HPDE6-E6E7 (cell line): ENCODE measurements at regions not wholly inside any gene's neighbourhood (a gene's known extent, or its start where the extent isn't known, plus 50 kb on each side); places are given as distances from the start of the nearest gene placed in this dataset.

Experiments used
- DNase-seq: peaks from one replicate; pipeline ENCODE4 v3.0.0; 2011; ENCODE audit warnings: missing footprints; ENCODE audit errors: extremely low spot score

DNA sequence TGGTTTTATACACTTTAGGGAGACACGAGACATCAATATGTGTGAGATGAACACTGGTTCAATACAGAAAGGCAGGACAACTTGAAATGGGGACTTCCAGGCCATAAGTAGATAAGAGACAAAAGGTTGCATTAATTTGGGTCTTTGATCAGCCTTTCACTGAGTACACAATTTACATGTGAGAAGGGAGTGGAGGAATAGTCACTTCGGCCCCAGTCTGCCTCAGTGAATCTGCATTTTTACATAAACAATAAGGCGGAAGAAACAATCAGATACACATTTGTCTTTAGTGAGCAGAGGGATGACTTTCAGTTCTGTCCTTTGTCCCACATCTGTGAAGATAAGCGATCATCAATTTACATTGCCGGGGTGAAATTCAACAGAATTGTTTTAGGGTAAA lies 104.3 kb upstream of the ARL4C start:
- DNase-seq: no peak

DNA sequence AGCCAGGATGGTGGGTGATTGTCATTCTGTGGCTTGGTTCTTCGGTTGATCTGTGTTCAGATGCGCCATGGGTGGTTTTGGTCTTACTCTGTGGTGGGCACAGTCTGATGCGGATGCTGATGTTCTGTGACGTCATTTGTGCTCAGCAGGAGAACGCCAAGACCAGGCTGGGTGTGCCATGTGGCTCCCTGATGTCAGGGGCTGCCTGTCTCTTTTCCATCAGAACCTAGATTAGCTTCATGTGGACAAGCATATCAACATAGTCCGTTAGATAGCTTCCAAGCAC lies 100.6 kb upstream of the ARL4C start:
- no peak for DNase-seq

GRCh38 chr2:234596696-234597575 lies 100.1 kb upstream of the ARL4C start:
- DNase-seq: no peak

DNA sequence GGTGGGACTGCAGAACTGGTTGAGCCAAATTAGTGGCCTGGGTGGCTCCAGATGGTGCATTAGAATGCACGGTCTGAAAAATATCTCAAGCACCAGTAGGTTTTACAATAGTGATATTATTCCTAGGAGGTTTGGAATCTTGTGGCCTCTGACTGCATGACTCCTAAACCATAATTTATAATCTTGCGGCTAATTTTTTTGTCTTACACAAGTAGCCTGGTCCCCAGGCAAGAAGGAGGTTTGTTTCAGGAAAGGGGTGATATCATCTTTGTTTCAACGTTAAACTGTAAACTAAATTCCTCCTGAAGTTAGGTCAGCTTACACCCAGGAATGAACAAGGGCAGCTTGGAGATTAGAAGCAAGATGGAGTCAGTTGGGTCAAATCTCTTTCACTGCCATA lies 98.9 kb upstream of the ARL4C start:
- no peak for DNase-seq

GRCh38 chr2:234594715-234595114 lies 97.8 kb upstream of the ARL4C start:
- no peak for DNase-seq

GRCh38 chr2:234593636-234594035 lies 96.8 kb upstream of the ARL4C start:
- no peak for DNase-seq

DNA sequence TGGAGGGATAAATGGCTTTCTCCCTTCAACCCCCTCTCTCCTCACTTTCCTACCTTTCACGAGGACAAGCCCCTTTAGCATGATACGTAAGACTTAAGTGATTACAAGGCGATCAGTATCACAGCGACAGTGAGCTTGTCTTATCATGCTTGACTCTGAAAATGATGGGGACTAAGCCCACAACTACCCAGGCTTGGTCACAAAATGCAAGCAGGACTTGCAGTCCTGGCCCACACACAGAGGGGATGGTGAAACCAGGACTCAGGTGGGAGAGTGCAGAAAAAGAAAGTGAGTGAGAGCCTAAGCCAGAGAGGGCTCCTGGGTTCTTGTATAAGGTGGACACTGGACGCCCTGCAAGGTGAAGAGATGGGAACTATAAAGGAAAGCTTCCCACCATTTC lies 95.7 kb upstream of the ARL4C start:
- DNase-seq: no peak

GRCh38 chr2:234590076-234590475 lies 93.2 kb upstream of the ARL4C start:
- no peak for DNase-seq

GRCh38 chr2:234588054-234588430 lies 91.2 kb upstream of the ARL4C start:
- DNase-seq: no peak

- DNase-seq: no peak
Observed at GRCh38 chr2:234587341-234588053, 90.6 kb upstream of the ARL4C start.

GRCh38 chr2:234583331-234583730 lies 86.5 kb upstream of the ARL4C start:
- no peak for DNase-seq

DNA sequence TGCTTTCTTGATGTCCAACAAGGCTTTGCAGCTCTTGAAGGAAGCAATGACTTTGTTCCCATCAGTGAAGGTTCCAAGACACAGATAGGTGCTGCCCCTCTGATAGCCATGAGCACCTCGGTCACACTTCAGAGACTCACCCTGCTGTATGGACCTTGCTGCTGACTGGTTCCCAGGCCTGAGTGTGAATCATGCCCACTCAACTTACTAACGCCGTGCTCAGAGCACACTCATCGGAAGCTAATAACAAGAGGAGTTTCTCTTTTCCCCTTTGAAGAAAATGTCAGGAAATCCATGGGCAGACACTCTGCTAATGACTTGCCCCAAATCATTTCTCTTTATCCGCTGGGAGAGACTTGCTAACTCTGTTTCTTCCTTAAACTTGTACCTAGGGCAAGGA lies 83.8 kb upstream of the ARL4C start:
- no peak for DNase-seq

DNA sequence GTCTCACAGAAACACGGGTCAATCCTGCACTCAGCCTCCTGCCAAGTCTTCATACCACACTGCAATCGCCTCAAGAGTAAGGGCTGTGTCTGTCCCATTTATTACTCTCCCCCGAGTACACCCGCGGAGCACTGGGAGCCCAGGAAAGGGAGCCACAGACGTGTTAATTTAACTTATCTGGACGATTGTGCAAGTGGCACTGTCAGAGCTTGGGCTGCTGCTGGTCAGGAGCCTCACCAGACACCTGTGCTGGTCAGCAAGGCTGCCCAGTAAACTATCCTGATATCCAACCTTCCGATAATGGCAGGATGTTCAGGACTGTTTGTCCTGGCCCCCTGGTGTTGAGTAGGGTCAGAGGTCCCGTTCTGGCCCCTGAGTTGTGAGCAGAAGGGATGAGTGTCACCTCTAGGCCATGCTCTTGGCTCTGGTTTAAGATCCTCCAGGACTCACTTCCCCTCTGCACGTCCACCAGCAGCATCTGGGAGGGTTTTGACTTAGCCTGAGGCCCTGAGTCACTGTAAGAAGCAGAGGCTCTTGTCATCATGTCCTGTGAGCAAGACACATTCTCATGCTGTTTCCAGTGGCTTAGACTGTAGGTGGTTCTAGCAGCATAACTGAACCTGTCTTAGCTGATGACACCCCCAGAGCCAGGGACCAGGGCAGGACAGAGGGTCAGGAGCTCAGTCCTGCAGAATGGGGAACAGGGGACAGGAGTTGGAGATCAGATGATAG lies 82.5 kb upstream of the ARL4C start:
- DNase-seq: no peak

DNA sequence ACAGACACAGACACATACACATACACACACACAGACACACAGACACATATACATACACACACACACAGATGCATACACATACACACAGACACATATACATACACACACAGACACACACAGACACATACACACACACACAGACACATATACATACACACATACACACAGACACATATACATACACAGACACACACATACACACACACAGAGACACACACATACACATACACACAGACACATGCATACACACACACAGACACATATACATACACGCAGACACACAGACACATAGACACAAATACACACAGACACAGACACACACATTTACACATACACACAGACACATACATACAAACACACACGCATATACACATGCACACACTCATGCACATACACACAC lies 81.5 kb upstream of the ARL4C start:
- DNase-seq: no peak

DNA sequence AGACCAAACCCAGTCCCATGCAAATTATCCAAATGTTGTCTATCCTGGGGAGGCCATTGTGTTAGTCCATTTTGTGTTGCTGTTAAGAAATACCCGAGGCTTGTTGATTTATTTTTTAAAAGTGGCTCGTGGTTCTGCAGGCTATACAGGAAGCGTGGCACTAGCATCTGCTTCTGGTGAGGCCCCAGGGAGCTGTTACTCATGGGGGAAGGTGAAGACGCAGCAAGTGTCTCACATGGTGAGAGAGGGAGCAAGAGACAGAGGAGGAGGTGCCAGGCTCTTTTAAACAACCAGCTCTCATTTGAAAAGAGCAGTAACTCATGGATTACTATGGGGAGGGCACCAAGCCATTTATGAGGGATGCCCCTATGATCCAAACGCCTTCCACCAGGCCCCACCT lies 80.3 kb upstream of the ARL4C start:
- DNase-seq: no peak

DNA sequence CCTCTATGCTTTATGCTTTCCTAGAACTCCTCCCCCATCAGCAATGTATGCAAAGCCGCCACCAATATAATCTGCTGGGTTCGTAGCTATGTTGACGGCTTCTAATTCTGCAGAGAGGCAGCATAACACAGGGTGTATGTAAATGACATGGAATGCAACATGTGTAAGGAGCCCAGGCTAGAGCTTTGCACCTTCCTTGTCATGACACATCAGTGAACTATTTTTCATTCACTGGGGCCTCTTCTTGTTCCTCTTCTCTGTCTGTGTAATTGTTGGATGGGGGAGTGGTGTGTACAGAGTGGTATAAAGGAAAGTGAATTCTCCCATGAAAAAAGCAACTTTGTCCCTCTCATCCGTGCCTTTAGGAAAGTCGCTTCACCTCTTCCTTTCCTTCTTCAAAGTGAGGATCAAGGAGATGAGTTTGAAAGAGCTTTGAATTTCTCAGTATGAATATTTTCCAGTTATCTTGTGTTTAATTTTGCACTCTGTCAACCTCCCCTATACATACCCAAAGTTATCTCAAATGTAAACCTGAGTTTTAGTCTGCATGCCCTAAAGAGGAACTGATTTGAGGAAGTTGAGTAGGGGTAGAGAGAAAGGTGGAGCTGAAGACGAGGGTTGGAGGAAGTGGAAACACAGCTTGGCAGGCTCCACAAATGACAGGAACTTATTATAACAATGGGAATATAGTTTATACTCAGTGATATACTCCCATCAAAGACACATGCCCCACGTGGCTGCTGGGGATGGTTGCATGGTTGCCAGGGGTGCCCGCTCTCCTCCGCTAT lies 74.9 kb upstream of the ARL4C start:
- no peak for DNase-seq

GRCh38 chr2:234570476-234570875 lies 73.6 kb upstream of the ARL4C start:
- DNase-seq: no peak

- DNase-seq: no peak
Observed at GRCh38 chr2:234569776-234570430, 73.0 kb upstream of the ARL4C start.

DNA sequence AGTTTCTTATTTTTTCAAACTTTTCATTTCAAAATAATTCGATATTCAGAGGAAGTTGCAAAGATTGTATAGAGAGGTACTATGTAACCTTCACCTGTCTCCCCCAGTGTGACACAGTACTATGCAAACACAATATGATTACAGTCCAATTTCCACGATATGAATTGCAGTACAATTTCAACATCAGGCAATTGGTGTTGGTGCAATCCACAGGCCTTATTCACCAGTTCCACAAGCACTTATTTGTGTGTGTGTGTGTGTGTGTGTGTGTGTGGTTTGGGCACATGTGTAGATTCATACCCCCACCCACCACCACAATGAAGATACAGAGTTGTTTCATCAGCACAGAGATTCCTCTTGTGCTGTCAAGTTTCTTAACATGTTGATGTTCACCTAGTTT lies 69.7 kb upstream of the ARL4C start:
- no peak for DNase-seq

- no peak for DNase-seq
Observed at GRCh38 chr2:234565842-234566619, 69.2 kb upstream of the ARL4C start.

DNA sequence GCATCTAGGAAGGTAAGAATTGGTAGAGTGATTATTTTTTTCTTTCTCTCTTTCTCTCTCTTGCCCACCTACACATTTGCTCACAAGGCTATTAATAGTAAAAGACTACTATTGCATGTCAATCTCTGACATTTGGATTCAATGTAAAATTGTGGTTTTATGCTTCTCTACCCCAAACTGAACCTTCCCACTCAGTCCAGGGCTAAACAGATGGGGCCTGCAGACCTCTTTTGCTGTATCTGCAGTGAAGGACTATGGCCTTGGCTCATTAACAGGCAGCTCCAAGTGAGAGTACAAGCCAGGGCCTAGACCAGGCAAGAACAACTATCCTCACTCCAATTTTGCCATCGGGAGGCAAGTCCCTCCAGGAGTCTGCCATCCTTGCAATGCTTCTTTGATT lies 68.3 kb upstream of the ARL4C start:
- DNase-seq: no peak
